Nephron progenitor cell (in vitro differentiated cells): ENCODE measurements at regions not wholly inside any gene's neighbourhood (a gene's known extent, or its start where the extent isn't known, plus 50 kb on each side); places are given as distances from the start of the nearest gene placed in this dataset.

Source experiments
- DNase-seq: peaks from one replicate; pipeline ENCODE4 v3.0.0; 2021
- H3K27ac Mint-ChIP-seq: 2 replicates; pipeline ENCODE4 v1.8.0; 2021; ENCODE audit warnings: mild to moderate bottlenecking, moderate library complexity, mixed read lengths
- H3K27me3 Mint-ChIP-seq: 2 replicates; pipeline ENCODE4 v1.8.0; 2021; ENCODE audit warnings: mild to moderate bottlenecking, low read depth, mixed read lengths; ENCODE audit not compliant: poor library complexity
- H3K36me3 Mint-ChIP-seq: 2 replicates; pipeline ENCODE4 v1.8.0; 2021; ENCODE audit warnings: low read depth, mixed read lengths
- H3K4me1 Mint-ChIP-seq: 2 replicates; pipeline ENCODE4 v1.8.0; 2021; ENCODE audit warnings: mixed read lengths
- H3K4me3 Mint-ChIP-seq: 2 replicates; pipeline ENCODE4 v1.8.0; 2021; ENCODE audit warnings: mild to moderate bottlenecking, moderate library complexity, mixed read lengths
- H3K9me3 Mint-ChIP-seq: 2 replicates; pipeline ENCODE4 v1.8.0; 2021; ENCODE audit warnings: mild to moderate bottlenecking, moderate library complexity, mixed read lengths
- CTCF ChIP-seq: fragments of 200-600 bp; sonication (generic); IDR thresholded peaks from 2 replicates; pipeline ENCODE4 v1.5.0; 2021; ENCODE audit warnings: antibody characterized with exemption

GRCh38 chr1:30397576-30397975, 325.8 kb downstream of the MATN1 start:
- no peak for DNase-seq
- Mint-ChIP-seq H3K4me3 (no peak overlapping the region), H3K27ac (no peak overlapping the region), H3K4me1 (peaks cover 58% of the 10 kb centered on the region), H3K36me3 (no peaks in the 10 kb centered on the region), H3K9me3 (peaks cover 5% of the 10 kb centered on the region), H3K27me3 (peaks cover 12% of the 10 kb centered on the region)
- no peak for TF ChIP-seq CTCF

GRCh38 chr1:30395631-30396030, 327.8 kb downstream of the MATN1 start:
- peaks cover 43% of the 10 kb centered on the region for H3K4me1 Mint-ChIP-seq
- no peak overlapping the region for H3K4me3 Mint-ChIP-seq
- DNase-seq: no peak
- H3K27ac Mint-ChIP-seq: no peak overlapping the region
- H3K36me3 Mint-ChIP-seq: no peaks in the 10 kb centered on the region
- H3K27me3 Mint-ChIP-seq: peaks cover 7% of the 10 kb centered on the region
- H3K9me3 Mint-ChIP-seq: peaks cover 22% of the 10 kb centered on the region
- TF ChIP-seq CTCF: no peak

DNA sequence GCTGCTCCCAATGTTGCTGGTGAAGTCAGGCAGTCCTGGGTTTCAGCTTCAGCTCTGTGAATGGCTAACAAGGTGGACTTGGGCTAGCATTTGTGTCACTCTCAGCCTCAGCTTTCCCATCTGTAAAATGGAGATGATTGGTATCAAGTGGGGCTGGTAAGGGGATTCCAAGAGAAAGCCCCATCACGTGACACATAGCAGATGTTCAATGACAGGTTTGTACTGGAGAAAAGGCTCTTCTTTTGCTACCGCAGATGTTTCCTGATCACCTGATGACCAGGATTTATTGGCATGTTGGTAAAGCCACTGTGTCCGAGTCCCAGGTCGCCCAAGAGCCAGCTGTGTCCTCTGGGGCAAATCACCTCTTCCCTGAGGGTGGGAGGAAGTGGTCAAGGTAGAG, 335.0 kb downstream of the MATN1 start:
- no peak for TF ChIP-seq CTCF
- Mint-ChIP-seq H3K36me3 (no peaks in the 10 kb centered on the region), H3K27me3 (peaks cover 7% of the 10 kb centered on the region), H3K9me3 (peaks cover 22% of the 10 kb centered on the region), H3K4me3 (no peak overlapping the region), H3K4me1 (peaks cover 39% of the 10 kb centered on the region), H3K27ac (no peak overlapping the region)
- no peak for DNase-seq

- Mint-ChIP-seq H3K9me3 (peaks cover 5% of the 10 kb centered on the region), H3K36me3 (no peaks in the 10 kb centered on the region), H3K27me3 (peaks cover 19% of the 10 kb centered on the region), H3K4me3 (no peak overlapping the region), H3K4me1 (peaks cover 39% of the 10 kb centered on the region), H3K27ac (no peak overlapping the region)
- DNase-seq: no peak
- TF ChIP-seq CTCF: no peak
Measured at GRCh38 chr1:30386156-30386926, 337.0 kb downstream of the MATN1 start.

DNA sequence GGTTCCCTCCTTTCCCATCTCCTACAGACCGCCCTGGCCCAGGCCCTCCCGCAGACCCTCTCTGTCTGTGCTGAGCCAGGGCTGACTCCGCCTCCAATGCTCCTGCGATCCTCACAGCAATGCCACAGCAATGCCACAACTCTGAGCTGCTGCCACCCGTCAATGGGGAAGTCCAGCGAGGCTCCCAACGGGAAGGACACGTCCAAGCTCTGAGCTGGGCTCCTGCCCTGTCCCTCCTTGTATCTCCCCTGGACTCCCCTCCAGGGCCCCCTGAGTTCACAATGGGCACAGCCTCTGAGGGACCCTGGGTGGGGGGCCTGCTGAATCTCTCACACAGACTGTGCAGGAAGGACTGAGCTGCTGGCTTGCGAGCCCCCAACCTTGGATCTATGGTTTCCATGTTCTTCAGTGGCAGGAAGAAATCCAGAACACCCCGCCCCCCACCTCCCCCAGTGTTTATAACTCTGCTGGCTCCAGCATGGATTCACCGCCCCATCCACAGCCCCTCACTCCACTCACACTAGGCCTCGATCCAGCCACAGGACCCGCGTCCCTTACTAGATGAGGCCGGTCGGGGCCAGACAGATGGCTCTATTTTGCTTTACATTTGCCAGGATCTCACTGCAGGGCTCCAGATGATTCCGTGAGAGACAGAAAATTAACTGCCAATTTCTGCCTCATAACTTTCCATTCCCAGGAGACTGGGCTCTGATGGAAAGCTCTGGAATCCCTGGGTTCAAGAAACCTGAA, 338.0 kb downstream of the MATN1 start:
- peaks cover 43% of the 10 kb centered on the region for H3K4me1 Mint-ChIP-seq
- H3K4me3 Mint-ChIP-seq: no peak overlapping the region
- no peaks in the 10 kb centered on the region for H3K36me3 Mint-ChIP-seq
- no peak overlapping the region for H3K27ac Mint-ChIP-seq
- no peaks in the 10 kb centered on the region for H3K9me3 Mint-ChIP-seq
- DNase-seq: no peak
- no peak for TF ChIP-seq CTCF
- H3K27me3 Mint-ChIP-seq: peaks cover 21% of the 10 kb centered on the region
